Spleen (tissue), 11 donors: ENCODE measurements at regions not wholly inside any gene's neighbourhood (a gene's known extent, or its start where the extent isn't known, plus 50 kb on each side); places are given as distances from the start of the nearest gene placed in this dataset.

Source experiments
- DNase-seq: peaks from one replicate; pipeline ENCODE4 v3.0.0-alpha.2; 2020
- H3K27ac ChIP-seq, 8 donors: fragments of 200-600 bp; sonication (generic) in 7 of 8; 1 replicate in 4 of 8; 2 replicates in 4 of 8; pipeline versions ENCODE4 v1.5.0 to v1.8.0; 2016 to 2021; ENCODE audit warnings: inconsistent platforms in 4 of 8, mild to moderate bottlenecking in 4 of 8, moderate library complexity in 1 of 8
- H3K27me3 ChIP-seq, 7 donors: fragments of 200-600 bp; sonication (generic) in 6 of 7; replicated peaks in 1 of 7; 1 replicate in 4 of 7; 2 replicates in 3 of 7; pipeline versions ENCODE4 v1.5.0 to v1.8.0; 2016 to 2021; ENCODE audit warnings: inconsistent platforms in 3 of 7, mild to moderate bottlenecking in 1 of 7
- H3K36me3 ChIP-seq, 6 donors: fragments of 200-600 bp; sonication (generic) in 5 of 6; 1 replicate in 4 of 6; 2 replicates in 2 of 6; pipeline versions ENCODE4 v1.5.0 to v1.8.0; 2016 to 2021; ENCODE audit warnings: inconsistent platforms in 2 of 6
- H3K4me1 ChIP-seq, 6 donors: fragments of 200-600 bp; sonication (generic) in 5 of 6; 1 replicate in 3 of 6; 2 replicates in 3 of 6; pipeline versions ENCODE4 v1.5.0 to v1.8.0; 2016 to 2021; ENCODE audit warnings: inconsistent platforms in 3 of 6
- H3K4me3 ChIP-seq, 8 donors: fragments of 200-600 bp; sonication (generic) in 7 of 8; 1 replicate in 4 of 8; 2 replicates in 4 of 8; pipeline versions ENCODE4 v1.5.0 to v1.8.0; 2016 to 2021; ENCODE audit warnings: inconsistent platforms in 4 of 8, mild to moderate bottlenecking in 4 of 8, moderate library complexity in 2 of 8
- H3K9me3 ChIP-seq, 8 donors: fragments of 200-600 bp; sonication (generic) in 7 of 8; 1 replicate in 4 of 8; 2 replicates in 4 of 8; pipeline versions ENCODE4 v1.5.0 to v1.8.0; 2016 to 2021; ENCODE audit warnings: inconsistent platforms in 4 of 8
- CTCF ChIP-seq, 11 experiments: fragments of 200-600 bp in 7 of 11; fragments of 450-650 bp in 4 of 11; sonication (generic) in 4 of 11; IDR thresholded peaks in 8 of 11; conservative IDR thresholded peaks in 3 of 11; 1 replicate in 7 of 11; 2 replicates in 4 of 11; pipeline versions ENCODE4 v1.4.0 to v1.8.0; 2016 to 2021; ENCODE audit warnings: antibody characterized with exemption in 11 of 11, inconsistent platforms in 4 of 11, mild to moderate bottlenecking in 1 of 11
- POLR2A ChIP-seq, 3 donors: fragments of 450-650 bp; IDR thresholded peaks; one replicate each; pipeline ENCODE4 v1.5.1; 2017; ENCODE audit warnings: antibody characterized with exemption in 3 of 3, mild to moderate bottlenecking in 1 of 3
- POLR2AphosphoS5 ChIP-seq, 3 donors: sonication (generic); formaldehyde crosslinking; IDR thresholded peaks; one replicate each; pipeline ENCODE4 v1.5.1; 2017; ENCODE audit warnings: antibody characterized with exemption in 3 of 3
- WGBS, 5 donors: extraction: QIAGEN DNeasy Blood & Tissue Kit in 3 of 5; methylation state at CpG; one replicate each; pipeline versions ENCODE4 v1.1.5 to v1.1.7; 2013 to 2018; 5-methylcytosine and 5-hydroxymethylcytosine counted together
- intact Hi-C: fragments of 100-400 bp; cut with DNase I; formaldehyde crosslinking; loops from one replicate; pipeline ENCODE4 v1.15.0; 2023; ENCODE audit warnings: low total_unique reads
- donor health status: healthy with polysubstance abuse.
- donor health status: DM: no; HTN: no; CAD: no; lungs with moderate emphysema.
- donor health status: DM: no; HTN: no; CAD: no.
- donor health status: Bipolar disorder and iron deficiency.
- donor health status: healthy.
- donor health status: DM: no; HTN: no; CAD: no.
- donor health status: DM: yes; HTN: yes; CAD: no.

- H3K9me3 ChIP-seq = no peaks in the 10 kb centered on the region
- 78 to 96% (median 92%) methylated on average over 1 of the region's 1 CpG for WGBS, 5 donors
- no peak for DNase-seq
- no peaks in the 10 kb centered on the region for H3K36me3 ChIP-seq
- intact Hi-C loops = no loop called here
- H3K4me1 ChIP-seq = peaks cover 9 to 33% (median 21%) of the 10 kb centered on the region in 6 donors
- H3K27ac ChIP-seq = no peak overlapping the region
- no peak overlapping the region for H3K4me3 ChIP-seq
- H3K27me3 ChIP-seq = no peaks in the 10 kb centered on the region
- TF ChIP-seq POLR2AphosphoS5 (IDR thresholded peaks at IDR 0.05) (no peak), POLR2A (IDR thresholded peaks at IDR 0.05) (no peak), CTCF (IDR thresholded peaks at IDR 0.05 in 8 of 11, conservative IDR thresholded peaks at IDR 0.05 in 3 of 11) (no peak)
Measured at GRCh38 chr10:110372656-110373055, 67.9 kb upstream of the SMNDC1 start.

GRCh38 chr10:110373059-110373458 lies 68.3 kb upstream of the SMNDC1 start:
- no peak for DNase-seq
- TF ChIP-seq POLR2AphosphoS5 (IDR thresholded peaks at IDR 0.05) (no peak), POLR2A (IDR thresholded peaks at IDR 0.05) (no peak), CTCF (IDR thresholded peaks at IDR 0.05 in 8 of 11, conservative IDR thresholded peaks at IDR 0.05 in 3 of 11) (no peak)
- Histone ChIP-seq H3K9me3 (no peaks in the 10 kb centered on the region), H3K27ac (no peak overlapping the region), H3K27me3 (no peaks in the 10 kb centered on the region), H3K36me3 (no peaks in the 10 kb centered on the region), H3K4me1 (peaks cover 12 to 34% (median 24%) of the 10 kb centered on the region in 6 donors), H3K4me3 (no peak overlapping the region)
- 91 to 94% (median 92%) methylated on average over 6 of the region's 6 CpGs for WGBS, 5 donors
- intact Hi-C loops = no loop called here

GRCh38 chr10:110373857-110374654 lies 69.3 kb upstream of the SMNDC1 start:
- H3K36me3 ChIP-seq = no peaks in the 10 kb centered on the region
- WGBS, 5 donors = 80 to 92% (median 91%) methylated on average over 8 of the region's 8 CpGs
- intact Hi-C loops = no loop called here
- no peaks in the 10 kb centered on the region for H3K9me3 ChIP-seq
- no peak overlapping the region for H3K4me3 ChIP-seq
- H3K4me1 ChIP-seq = peaks cover 12 to 38% (median 25%) of the 10 kb centered on the region in 6 donors
- H3K27ac ChIP-seq = no peak overlapping the region
- DNase-seq = no peak
- no peaks in the 10 kb centered on the region for H3K27me3 ChIP-seq
- TF ChIP-seq CTCF (IDR thresholded peaks at IDR 0.05 in 8 of 11, conservative IDR thresholded peaks at IDR 0.05 in 3 of 11) = no peak
- TF ChIP-seq POLR2A (IDR thresholded peaks at IDR 0.05) = no peak
- TF ChIP-seq POLR2AphosphoS5 (IDR thresholded peaks at IDR 0.05) = no peak

- no peak overlapping the region for H3K4me3 ChIP-seq
- DNase-seq = no peak
- intact Hi-C loops = no loop called here
- H3K4me1 ChIP-seq = peaks cover 12 to 45% (median 29%) of the 10 kb centered on the region in 6 donors
- no peak for TF ChIP-seq POLR2AphosphoS5 (IDR thresholded peaks at IDR 0.05)
- TF ChIP-seq POLR2A (IDR thresholded peaks at IDR 0.05) = no peak
- TF ChIP-seq CTCF (IDR thresholded peaks at IDR 0.05 in 8 of 11, conservative IDR thresholded peaks at IDR 0.05 in 3 of 11) = no peak
- H3K36me3 ChIP-seq = no peaks in the 10 kb centered on the region
- H3K9me3 ChIP-seq = no peaks in the 10 kb centered on the region
- WGBS, 5 donors = 79 to 100% (median 98%) methylated on average over 2 of the region's 2 CpGs
- H3K27me3 ChIP-seq = no peaks in the 10 kb centered on the region
- H3K27ac ChIP-seq = peak overlapping the region in 7 of 8 donors; percentile 58 to 82 (median 77)
Measured at GRCh38 chr10:110375121-110375520, 70.4 kb upstream of the SMNDC1 start.
